Thoracic aorta (tissue), 2 donors: ENCODE measurements at regions not wholly inside any gene's neighbourhood (a gene's known extent, or its start where the extent isn't known, plus 50 kb on each side); places are given as distances from the start of the nearest gene placed in this dataset.

Experiments used
- ATAC-seq: fragments of 150-250 bp; one replicate; pipeline ENCODE4 v1.8.0; 2017; ENCODE audit warnings: low read depth; ENCODE audit not compliant: insufficient number of reproducible peaks, low FRiP score
- DNase-seq: peaks from one replicate; pipeline ENCODE4 v3.0.0-alpha.2; 2020; ENCODE audit warnings: low spot score
- H3K27ac ChIP-seq, 2 donors: fragments of 200-600 bp; sonication (generic); 1 replicate in 1 of 2; 2 replicates in 1 of 2; pipeline ENCODE4 v1.5.1; 2016; ENCODE audit warnings: mild to moderate bottlenecking in 2 of 2, moderate library complexity in 2 of 2
- H3K27me3 ChIP-seq: fragments of 200-600 bp; sonication (generic); replicated peaks from 2 replicates; pipeline ENCODE4 v1.6.0; 2016; ENCODE audit warnings: mild to moderate bottlenecking; ENCODE audit not compliant: insufficient read depth
- H3K36me3 ChIP-seq: fragments of 200-600 bp; sonication (generic); one replicate; pipeline ENCODE4 v1.5.1; 2016
- H3K4me1 ChIP-seq, 2 donors: fragments of 200-600 bp; sonication (generic); 1 replicate in 1 of 2; 2 replicates in 1 of 2; pipeline versions ENCODE4 v1.5.1 to v1.6.0; 2016; ENCODE audit warnings: low read depth in 2 of 2, mild to moderate bottlenecking in 1 of 2; ENCODE audit not compliant: control insufficient read depth in 1 of 2
- H3K4me3 ChIP-seq: fragments of 200-600 bp; sonication (generic); 2 replicates; pipeline ENCODE4 v1.5.1; 2016; ENCODE audit warnings: mild to moderate bottlenecking
- H3K9me3 ChIP-seq: fragments of 200-600 bp; sonication (generic); 2 replicates; pipeline ENCODE4 v1.5.1; 2016
- CTCF ChIP-seq: fragments of 200-600 bp; sonication (generic); IDR thresholded peaks from one replicate; pipeline ENCODE4 v1.5.1; 2019; ENCODE audit warnings: antibody characterized with exemption

GRCh38 chr9:2263111-2263510 is 248.0 kb downstream of the SMARCA2 start:
- no peak for ATAC-seq

GRCh38 chr9:2263665-2264064 is 248.5 kb downstream of the SMARCA2 start:
- no peak for DNase-seq
- Histone ChIP-seq H3K27me3 (no peaks in the 10 kb centered on the region), H3K9me3 (no peaks in the 10 kb centered on the region), H3K27ac (no peak overlapping the region), H3K4me1 (peaks cover 0 to 11% of the 10 kb centered on the region in 2 donors), H3K36me3 (no peaks in the 10 kb centered on the region), H3K4me3 (no peak overlapping the region)
- ATAC-seq, result no peak
- no peak for TF ChIP-seq CTCF

More at GRCh38 chr9:2263111-2263510, 248.0 kb downstream of the SMARCA2 start:
- no peak for TF ChIP-seq CTCF
- H3K36me3 ChIP-seq, result no peaks in the 10 kb centered on the region
- no peaks in the 10 kb centered on the region for H3K27me3 ChIP-seq
- H3K27ac ChIP-seq, result no peak overlapping the region
- H3K4me1 ChIP-seq, result peaks cover 0 to 11% of the 10 kb centered on the region in 2 donors
- H3K9me3 ChIP-seq, result no peaks in the 10 kb centered on the region
- H3K4me3 ChIP-seq, result no peak overlapping the region
- DNase-seq, result no peak

- Histone ChIP-seq H3K36me3 (no peaks in the 10 kb centered on the region), H3K4me1 (peaks cover 0 to 11% of the 10 kb centered on the region in 2 donors)
- ATAC-seq, result no peak
These were observed 248.9 kb downstream of the SMARCA2 start for GRCh38 chr9:2264081-2264480.

GRCh38 chr9:2267181-2267745 is 252.1 kb downstream of the SMARCA2 start:
- no peaks in the 10 kb centered on the region for H3K27me3 ChIP-seq
- H3K4me3 ChIP-seq, result peak overlapping the region; percentile 47
- H3K9me3 ChIP-seq, result no peaks in the 10 kb centered on the region
- peaks cover 0 to 10% of the 10 kb centered on the region in 2 donors for H3K4me1 ChIP-seq
- H3K27ac ChIP-seq, result peak overlapping the region; percentile 10 to 24
- H3K36me3 ChIP-seq, result no peaks in the 10 kb centered on the region
- DNase-seq (no peak), ATAC-seq (no peak)
- no peak for TF ChIP-seq CTCF

More at GRCh38 chr9:2264081-2264480, 248.9 kb downstream of the SMARCA2 start:
- Histone ChIP-seq H3K27me3 (no peaks in the 10 kb centered on the region), H3K9me3 (no peaks in the 10 kb centered on the region), H3K4me3 (no peak overlapping the region), H3K27ac (no peak overlapping the region)
- TF ChIP-seq CTCF, result no peak
- no peak for DNase-seq

- Histone ChIP-seq H3K4me1 (no peaks in the 10 kb centered on the region), H3K27me3 (no peaks in the 10 kb centered on the region), H3K27ac (no peak overlapping the region), H3K9me3 (no peaks in the 10 kb centered on the region), H3K36me3 (no peaks in the 10 kb centered on the region), H3K4me3 (no peak overlapping the region)
- ATAC-seq (no peak), DNase-seq (no peak)
- no peak for TF ChIP-seq CTCF
These were observed 254.6 kb downstream of the SMARCA2 start for GRCh38 chr9:2269778-2270177.
